ENCODE measurements at regions not wholly inside any gene's neighbourhood (a gene's known extent, or its start where the extent isn't known, plus 50 kb on each side); places are given as distances from the start of the nearest gene placed in this dataset.
"Not testable (repeated sequence)": the region's sequence is repeated elsewhere in the genome, so short reads cannot be mapped to it uniquely, and the experiment has no call there.

GRCh38 chr2:64879745-64880144 is 109.5 kb upstream of the SLC1A4 start:
- no peak for DNase-seq (ENCODE audit: low read depth)

- no peak for DNase-seq (ENCODE audit: low read depth)
These were observed 108.8 kb upstream of the SLC1A4 start for GRCh38 chr2:64880193-64880951.

GRCh38 chr2:64881037-64881492 is 108.1 kb upstream of the SLC1A4 start:
- DNase-seq (ENCODE audit: low read depth): no peak

- DNase-seq (ENCODE audit: low read depth): no peak
These were observed 101.6 kb upstream of the SLC1A4 start for GRCh38 chr2:64887565-64887964.

GRCh38 chr2:64888591-64889309 is 100.4 kb upstream of the SLC1A4 start:
- no peak for DNase-seq (ENCODE audit: low read depth)

GRCh38 chr2:64889803-64890202 is 99.4 kb upstream of the SLC1A4 start:
- DNase-seq (ENCODE audit: low read depth): no peak

GRCh38 chr2:64896572-64896971 is 92.6 kb upstream of the SLC1A4 start:
- DNase-seq (ENCODE audit: low read depth): not testable (repeated sequence)

- DNase-seq (ENCODE audit: low read depth): no peak
These were observed 89.9 kb upstream of the SLC1A4 start for GRCh38 chr2:64899081-64899865.

GRCh38 chr2:64899876-64900275 is 89.3 kb upstream of the SLC1A4 start:
- DNase-seq (ENCODE audit: low read depth): not testable (repeated sequence)

- no peak for DNase-seq (ENCODE audit: low read depth)
These were observed 84.5 kb upstream of the SLC1A4 start for GRCh38 chr2:64904413-64905329.

- DNase-seq (ENCODE audit: low read depth): no peak
These were observed 83.7 kb upstream of the SLC1A4 start for GRCh38 chr2:64905338-64906024.

GRCh38 chr2:64906853-64907536 is 82.2 kb upstream of the SLC1A4 start:
- no peak for DNase-seq (ENCODE audit: low read depth)

GRCh38 chr2:64908406-64908805 is 80.8 kb upstream of the SLC1A4 start:
- no peak for DNase-seq (ENCODE audit: low read depth)

GRCh38 chr2:64910523-64910922 is 78.7 kb upstream of the SLC1A4 start:
- DNase-seq (ENCODE audit: low read depth): no peak

- DNase-seq (ENCODE audit: low read depth): no peak
These were observed 78.2 kb upstream of the SLC1A4 start for GRCh38 chr2:64910972-64911433.

- no peak for DNase-seq (ENCODE audit: low read depth)
These were observed 75.8 kb upstream of the SLC1A4 start for GRCh38 chr2:64913357-64913869.

GRCh38 chr2:64914247-64914646 is 75.0 kb upstream of the SLC1A4 start:
- DNase-seq (ENCODE audit: low read depth): no peak

GRCh38 chr2:64914735-64915509 is 74.3 kb upstream of the SLC1A4 start:
- DNase-seq (ENCODE audit: low read depth): no peak

- no peak for DNase-seq (ENCODE audit: low read depth)
These were observed 73.7 kb upstream of the SLC1A4 start for GRCh38 chr2:64915510-64915900.

All from stimulated activated CD8-positive, alpha-beta memory T cell treated with anti-CD3 and anti-CD28 coated beads, Interleukin-15, amount 100 ng/mL, for 24 hours (primary cell).